GM23338 (cell line): ENCODE measurements at regions not wholly inside any gene's neighbourhood (a gene's known extent, or its start where the extent isn't known, plus 50 kb on each side); places are given as distances from the start of the nearest gene placed in this dataset.

Source experiments
- ATAC-seq: fragments of 200-7000 bp; cut with Tn5 transposase; 3 replicates; pipeline ENCODE4 v1.9.1; 2020
- DNase-seq: peaks from one replicate; pipeline ENCODE4 v3.0.0-alpha.2; 2015; ENCODE audit warnings: low spot score
- H2AFZ ChIP-seq: fragments of 200-600 bp; sonication (generic); 2 replicates; pipeline ENCODE4 v1.8.0; 2016; ENCODE audit warnings: antibody characterized with exemption, mild to moderate bottlenecking, moderate library complexity
- H3F3A ChIP-seq: fragments of 200-600 bp; sonication (generic); replicated peaks from 2 replicates; pipeline ENCODE4 v1.8.0; 2017; ENCODE audit warnings: antibody characterized with exemption, mixed run types, low read depth
- H3K27ac ChIP-seq: fragments of 200-600 bp; sonication (generic); 2 replicates; pipeline ENCODE4 v1.6.1; 2016; ENCODE audit warnings: low read depth
- H3K27me3 ChIP-seq: fragments of 200-600 bp; sonication (generic); 2 replicates; pipeline ENCODE4 v1.8.0; 2016; ENCODE audit warnings: mild to moderate bottlenecking, mixed run types, moderate library complexity; ENCODE audit not compliant: insufficient read depth
- H3K36me3 ChIP-seq: fragments of 200-600 bp; sonication (generic); 2 replicates; pipeline ENCODE4 v1.8.0; 2016; ENCODE audit warnings: mild to moderate bottlenecking; ENCODE audit not compliant: insufficient read depth
- H3K4me1 ChIP-seq: fragments of 200-600 bp; sonication (generic); 2 replicates; pipeline ENCODE4 v1.8.0; 2016; ENCODE audit warnings: mild to moderate bottlenecking, moderate library complexity; ENCODE audit not compliant: insufficient read depth
- H3K4me2 ChIP-seq: fragments of 200-600 bp; sonication (generic); 2 replicates; pipeline ENCODE4 v1.7.1; 2017; ENCODE audit warnings: mixed run types
- H3K4me3 ChIP-seq: fragments of 200-600 bp; sonication (generic); 2 replicates; pipeline ENCODE4 v1.6.1; 2016; ENCODE audit warnings: mixed run types
- H3K79me2 ChIP-seq: fragments of 200-600 bp; sonication (generic); replicated peaks from 2 replicates; pipeline ENCODE4 v1.8.0; 2017; ENCODE audit warnings: mild to moderate bottlenecking; ENCODE audit not compliant: insufficient read depth
- H3K9me2 ChIP-seq: fragments of 200-600 bp; sonication (generic); 2 replicates; pipeline ENCODE4 v1.8.0; 2017; ENCODE audit not compliant: insufficient read depth
- H4K20me1 ChIP-seq: fragments of 200-600 bp; sonication (generic); replicated peaks from 2 replicates; pipeline ENCODE4 v1.8.0; 2017; ENCODE audit warnings: mild to moderate bottlenecking; ENCODE audit not compliant: insufficient read depth
- H3K27ac Mint-ChIP-seq: 2 replicates; pipeline ENCODE4 v1.8.0; 2020; ENCODE audit warnings: inconsistent platforms, mild to moderate bottlenecking, moderate library complexity, mixed read lengths
- H3K27me3 Mint-ChIP-seq: 3 replicates; pipeline ENCODE4 v1.8.0; 2022; ENCODE audit warnings: low read depth, mild to moderate bottlenecking, moderate library complexity, mixed read lengths, inconsistent platforms; ENCODE audit not compliant: insufficient read depth, poor library complexity
- H3K36me3 Mint-ChIP-seq: 3 replicates; pipeline ENCODE4 v1.8.0; 2021; ENCODE audit warnings: low read depth, mild to moderate bottlenecking, inconsistent platforms, moderate library complexity, mixed read lengths
- H3K4me1 Mint-ChIP-seq: 3 replicates; pipeline ENCODE4 v1.8.0; 2020; ENCODE audit warnings: mild to moderate bottlenecking, inconsistent platforms, mixed read lengths
- H3K4me3 Mint-ChIP-seq: 3 replicates; pipeline ENCODE4 v1.8.0; 2021; ENCODE audit warnings: moderate library complexity, mild to moderate bottlenecking, inconsistent platforms, mixed read lengths
- H3K9me3 Mint-ChIP-seq: 3 replicates; pipeline ENCODE4 v1.8.0; 2020; ENCODE audit warnings: moderate library complexity, mild to moderate bottlenecking, inconsistent platforms, mixed read lengths
- CREB1 ChIP-seq: fragments of 250-450 bp; sonication (Bioruptor Pico); IDR thresholded peaks from 2 replicates; pipeline ENCODE4 v1.5.0; 2020; ENCODE audit warnings: low read depth, mild to moderate bottlenecking, moderate library complexity
- EZH2 ChIP-seq: fragments of 200-600 bp; sonication (generic); IDR thresholded peaks from one replicate; pipeline ENCODE4 v1.8.0; 2017; ENCODE audit warnings: antibody characterized with exemption, mild to moderate bottlenecking, low read depth; ENCODE audit not compliant: unreplicated experiment
- EZH2phosphoT487 ChIP-seq: fragments of 200-600 bp; sonication (generic); IDR thresholded peaks from one replicate; pipeline ENCODE4 v1.8.1; 2018; ENCODE audit warnings: antibody characterized with exemption; ENCODE audit not compliant: unreplicated experiment
- JUNB ChIP-seq: IDR thresholded peaks from one replicate; pipeline ENCODE4 v1.6.1; 2016; ENCODE audit warnings: antibody characterized with exemption; ENCODE audit not compliant: unreplicated experiment
- NANOG ChIP-seq: IDR thresholded peaks from 2 replicates; pipeline ENCODE4 v1.6.1; 2016; ENCODE audit warnings: antibody characterized with exemption, borderline replicate concordance
- POLR2AphosphoS5 ChIP-seq: IDR thresholded peaks from 2 replicates; pipeline ENCODE4 v1.6.1; 2016; ENCODE audit warnings: antibody characterized with exemption, low read depth
- STAT1 ChIP-seq: IDR thresholded peaks from one replicate; pipeline ENCODE4 v1.6.1; 2016; ENCODE audit warnings: antibody characterized with exemption; ENCODE audit not compliant: unreplicated experiment
- ZNF331 ChIP-seq: fragments of 250-450 bp; sonication (Bioruptor Pico); IDR thresholded peaks from 2 replicates; pipeline ENCODE4 v1.5.0; 2020; ENCODE audit warnings: low read depth, mild to moderate bottlenecking, moderate library complexity
- TF ChIP-seq, protein P1 (sequence below), 2 experiments: fragments of 200-600 bp in 1 of 2; sonication (generic) in 1 of 2; conservative IDR thresholded peaks; 2 replicates each; pipeline versions ENCODE4 v1.5.1 to v1.6.1; 2016 to 2017; ENCODE audit warnings: antibody characterized with exemption in 2 of 2, low read depth in 2 of 2, mild to moderate bottlenecking in 2 of 2, moderate library complexity in 1 of 2
- TF ChIP-seq, protein P2 (sequence below): IDR thresholded peaks from one replicate; pipeline ENCODE4 v1.6.1; 2018; ENCODE audit warnings: antibody characterized with exemption; ENCODE audit not compliant: unreplicated experiment

DNA sequence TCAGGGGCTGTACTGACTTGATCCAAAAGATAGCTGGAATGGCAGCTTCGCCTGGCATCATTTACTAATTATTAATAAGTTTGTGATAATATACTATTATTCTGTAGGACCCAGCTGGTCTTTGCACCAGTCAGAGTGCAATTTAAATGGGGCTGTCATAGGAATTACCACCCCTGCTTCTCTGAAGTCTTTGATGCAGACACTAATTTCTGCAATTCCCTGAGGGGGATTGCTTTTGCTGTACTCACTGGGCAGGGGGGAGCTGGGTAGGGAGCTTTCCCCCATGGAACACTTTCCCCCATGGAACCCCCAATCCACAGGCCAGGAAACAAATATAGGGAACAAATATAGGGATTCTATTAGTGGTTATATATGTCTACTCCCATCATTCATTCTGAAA is 54.9 kb upstream of the TSKU start:
- no peak overlapping the region for H3K4me2 ChIP-seq
- Mint-ChIP-seq H3K27me3 (peaks cover 2% of the 10 kb centered on the region), H3K27ac (no peak overlapping the region), H3K36me3 (no peaks in the 10 kb centered on the region), H3K4me1 (no peaks in the 10 kb centered on the region), H3K9me3 (no peaks in the 10 kb centered on the region), H3K4me3 (no peak overlapping the region)
- no peaks in the 10 kb centered on the region for H3K36me3 ChIP-seq
- no peaks in the 10 kb centered on the region for H3K4me1 ChIP-seq
- no peaks in the 10 kb centered on the region for H4K20me1 ChIP-seq
- no peak for ATAC-seq
- TF ChIP-seq, protein P1, sequence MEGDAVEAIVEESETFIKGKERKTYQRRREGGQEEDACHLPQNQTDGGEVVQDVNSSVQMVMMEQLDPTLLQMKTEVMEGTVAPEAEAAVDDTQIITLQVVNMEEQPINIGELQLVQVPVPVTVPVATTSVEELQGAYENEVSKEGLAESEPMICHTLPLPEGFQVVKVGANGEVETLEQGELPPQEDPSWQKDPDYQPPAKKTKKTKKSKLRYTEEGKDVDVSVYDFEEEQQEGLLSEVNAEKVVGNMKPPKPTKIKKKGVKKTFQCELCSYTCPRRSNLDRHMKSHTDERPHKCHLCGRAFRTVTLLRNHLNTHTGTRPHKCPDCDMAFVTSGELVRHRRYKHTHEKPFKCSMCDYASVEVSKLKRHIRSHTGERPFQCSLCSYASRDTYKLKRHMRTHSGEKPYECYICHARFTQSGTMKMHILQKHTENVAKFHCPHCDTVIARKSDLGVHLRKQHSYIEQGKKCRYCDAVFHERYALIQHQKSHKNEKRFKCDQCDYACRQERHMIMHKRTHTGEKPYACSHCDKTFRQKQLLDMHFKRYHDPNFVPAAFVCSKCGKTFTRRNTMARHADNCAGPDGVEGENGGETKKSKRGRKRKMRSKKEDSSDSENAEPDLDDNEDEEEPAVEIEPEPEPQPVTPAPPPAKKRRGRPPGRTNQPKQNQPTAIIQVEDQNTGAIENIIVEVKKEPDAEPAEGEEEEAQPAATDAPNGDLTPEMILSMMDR (conservative IDR thresholded peaks at IDR 0.05; ENCODE audit: low read depth in 2 of 2): no peak
- TF ChIP-seq, protein P2, sequence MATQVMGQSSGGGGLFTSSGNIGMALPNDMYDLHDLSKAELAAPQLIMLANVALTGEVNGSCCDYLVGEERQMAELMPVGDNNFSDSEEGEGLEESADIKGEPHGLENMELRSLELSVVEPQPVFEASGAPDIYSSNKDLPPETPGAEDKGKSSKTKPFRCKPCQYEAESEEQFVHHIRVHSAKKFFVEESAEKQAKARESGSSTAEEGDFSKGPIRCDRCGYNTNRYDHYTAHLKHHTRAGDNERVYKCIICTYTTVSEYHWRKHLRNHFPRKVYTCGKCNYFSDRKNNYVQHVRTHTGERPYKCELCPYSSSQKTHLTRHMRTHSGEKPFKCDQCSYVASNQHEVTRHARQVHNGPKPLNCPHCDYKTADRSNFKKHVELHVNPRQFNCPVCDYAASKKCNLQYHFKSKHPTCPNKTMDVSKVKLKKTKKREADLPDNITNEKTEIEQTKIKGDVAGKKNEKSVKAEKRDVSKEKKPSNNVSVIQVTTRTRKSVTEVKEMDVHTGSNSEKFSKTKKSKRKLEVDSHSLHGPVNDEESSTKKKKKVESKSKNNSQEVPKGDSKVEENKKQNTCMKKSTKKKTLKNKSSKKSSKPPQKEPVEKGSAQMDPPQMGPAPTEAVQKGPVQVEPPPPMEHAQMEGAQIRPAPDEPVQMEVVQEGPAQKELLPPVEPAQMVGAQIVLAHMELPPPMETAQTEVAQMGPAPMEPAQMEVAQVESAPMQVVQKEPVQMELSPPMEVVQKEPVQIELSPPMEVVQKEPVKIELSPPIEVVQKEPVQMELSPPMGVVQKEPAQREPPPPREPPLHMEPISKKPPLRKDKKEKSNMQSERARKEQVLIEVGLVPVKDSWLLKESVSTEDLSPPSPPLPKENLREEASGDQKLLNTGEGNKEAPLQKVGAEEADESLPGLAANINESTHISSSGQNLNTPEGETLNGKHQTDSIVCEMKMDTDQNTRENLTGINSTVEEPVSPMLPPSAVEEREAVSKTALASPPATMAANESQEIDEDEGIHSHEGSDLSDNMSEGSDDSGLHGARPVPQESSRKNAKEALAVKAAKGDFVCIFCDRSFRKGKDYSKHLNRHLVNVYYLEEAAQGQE: no peak
- TF ChIP-seq STAT1 (no peak), NANOG (no peak), CREB1 (CRISPR knock-in tag) (no peak), EZH2 (no peak), EZH2phosphoT487 (no peak), JUNB (no peak)
- H3K27me3 ChIP-seq: no peaks in the 10 kb centered on the region
- H3K79me2 ChIP-seq: no peaks in the 10 kb centered on the region
- H3K9me2 ChIP-seq: no peaks in the 10 kb centered on the region
- H3F3A ChIP-seq: no peaks in the 10 kb centered on the region
- DNase-seq: no peak
- H3K4me3 ChIP-seq: no peak overlapping the region
- H2AFZ ChIP-seq: no peak overlapping the region
- no peak overlapping the region for H3K27ac ChIP-seq

DNA sequence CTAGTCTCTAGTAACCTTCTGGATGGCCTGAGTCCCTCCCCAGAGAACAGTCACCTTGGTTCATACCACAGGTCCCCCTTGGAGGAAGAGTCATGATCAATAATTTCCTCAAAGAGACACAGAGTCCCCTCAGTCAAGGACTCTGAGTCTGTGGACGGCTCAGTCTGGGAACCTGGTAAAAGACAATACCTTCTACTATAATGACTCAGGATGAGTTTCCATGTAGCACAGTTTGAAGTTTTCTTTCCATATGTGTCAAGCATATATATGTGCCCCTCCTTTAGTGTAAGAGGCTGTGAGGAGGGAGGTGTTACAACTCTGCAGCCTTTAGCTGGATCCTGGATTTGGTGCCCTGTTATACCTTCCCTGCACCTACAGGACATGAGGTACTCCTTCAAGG is 54.4 kb upstream of the TSKU start:
- Histone ChIP-seq H2AFZ (no peak overlapping the region), H4K20me1 (no peaks in the 10 kb centered on the region), H3K4me2 (no peak overlapping the region), H3K27me3 (no peaks in the 10 kb centered on the region), H3K79me2 (no peaks in the 10 kb centered on the region), H3K9me2 (no peaks in the 10 kb centered on the region), H3K36me3 (no peaks in the 10 kb centered on the region), H3K4me1 (no peaks in the 10 kb centered on the region), H3K27ac (no peak overlapping the region), H3F3A (no peaks in the 10 kb centered on the region), H3K4me3 (no peak overlapping the region)
- H3K27me3 Mint-ChIP-seq: peaks cover 2% of the 10 kb centered on the region
- DNase-seq (no peak), ATAC-seq (no peak)
- no peaks in the 10 kb centered on the region for H3K9me3 Mint-ChIP-seq
- H3K4me1 Mint-ChIP-seq: peaks cover under 1% of the 10 kb centered on the region; the same call in 1 of the 3 replicates
- H3K4me3 Mint-ChIP-seq: no peak overlapping the region
- no peak overlapping the region for H3K27ac Mint-ChIP-seq
- H3K36me3 Mint-ChIP-seq: no peaks in the 10 kb centered on the region
- TF ChIP-seq POLR2AphosphoS5 (no peak), EZH2phosphoT487 (no peak), ZNF331 (CRISPR knock-in tag) (no peak), JUNB (no peak), NANOG (no peak)
- TF ChIP-seq, protein P1 (conservative IDR thresholded peaks at IDR 0.05; ENCODE audit: low read depth in 2 of 2): no peak
